ENCODE measurements at regions not wholly inside any gene's neighbourhood (a gene's known extent, or its start where the extent isn't known, plus 50 kb on each side); places are given as distances from the start of the nearest gene placed in this dataset.

GRCh38 chr7:25852939-25853271, 299.1 kb upstream of the NFE2L3 start:
- TF ChIP-seq CTCF (IDR thresholded peaks at IDR 0.05) (no peak), EZH2 (IDR thresholded peaks at IDR 0.05; ENCODE audit: borderline replicate concordance, insufficient read depth, low read depth, low read length, poor library complexity, severe bottlenecking) (no peak)
